ENCODE measurements at regions not wholly inside any gene's neighbourhood (a gene's known extent, or its start where the extent isn't known, plus 50 kb on each side); places are given as distances from the start of the nearest gene placed in this dataset.
"Not testable (repeated sequence)": the region's sequence is repeated elsewhere in the genome, so short reads cannot be mapped to it uniquely, and the experiment has no call there.

DNA sequence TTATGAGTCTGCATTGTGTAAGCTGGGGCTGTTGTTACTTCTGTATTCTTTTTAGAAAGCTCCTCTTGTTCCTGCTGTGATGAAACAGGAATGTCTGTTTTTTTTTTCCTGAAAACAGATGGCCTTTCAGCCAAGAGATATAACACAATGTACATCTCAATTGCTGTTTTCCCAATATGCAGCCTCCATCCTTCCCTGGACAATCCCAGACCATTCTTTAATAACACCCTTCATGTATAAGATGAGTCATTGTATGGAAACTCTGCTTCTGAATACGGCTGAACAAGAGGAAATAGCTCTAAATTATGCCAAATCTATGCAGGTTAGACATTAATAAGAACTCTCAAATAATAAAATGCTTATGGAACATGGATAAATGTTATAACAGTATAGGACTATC, 60.2 kb upstream of the LRRC4C start:
- no peak overlapping the region for H3K4me3 ChIP-seq (ENCODE audit: low read depth, low read length)
- DNase-seq (ENCODE audit: low read depth): no peak

DNA sequence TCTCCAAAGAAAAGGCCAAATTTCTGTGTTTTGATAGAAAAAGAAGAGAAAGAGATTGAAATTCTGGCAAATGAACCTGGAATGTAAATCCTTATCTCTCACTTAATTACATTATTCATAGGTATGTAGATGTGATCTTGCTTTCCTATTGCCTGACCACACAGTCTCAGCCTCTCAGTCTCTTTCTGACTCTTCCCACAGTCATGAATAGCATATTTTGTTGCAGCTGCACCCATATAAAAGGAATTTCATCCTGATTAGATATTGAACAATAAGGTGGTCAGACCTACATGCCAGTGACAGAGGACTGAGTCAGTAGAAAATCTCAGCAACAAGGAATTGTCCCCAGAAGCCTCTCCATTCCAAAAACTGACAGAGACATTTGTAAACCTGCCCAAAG, 62.9 kb upstream of the LRRC4C start:
- DNase-seq (ENCODE audit: low read depth): no peak
- H3K4me3 ChIP-seq (ENCODE audit: low read depth, low read length): no peak overlapping the region

DNA sequence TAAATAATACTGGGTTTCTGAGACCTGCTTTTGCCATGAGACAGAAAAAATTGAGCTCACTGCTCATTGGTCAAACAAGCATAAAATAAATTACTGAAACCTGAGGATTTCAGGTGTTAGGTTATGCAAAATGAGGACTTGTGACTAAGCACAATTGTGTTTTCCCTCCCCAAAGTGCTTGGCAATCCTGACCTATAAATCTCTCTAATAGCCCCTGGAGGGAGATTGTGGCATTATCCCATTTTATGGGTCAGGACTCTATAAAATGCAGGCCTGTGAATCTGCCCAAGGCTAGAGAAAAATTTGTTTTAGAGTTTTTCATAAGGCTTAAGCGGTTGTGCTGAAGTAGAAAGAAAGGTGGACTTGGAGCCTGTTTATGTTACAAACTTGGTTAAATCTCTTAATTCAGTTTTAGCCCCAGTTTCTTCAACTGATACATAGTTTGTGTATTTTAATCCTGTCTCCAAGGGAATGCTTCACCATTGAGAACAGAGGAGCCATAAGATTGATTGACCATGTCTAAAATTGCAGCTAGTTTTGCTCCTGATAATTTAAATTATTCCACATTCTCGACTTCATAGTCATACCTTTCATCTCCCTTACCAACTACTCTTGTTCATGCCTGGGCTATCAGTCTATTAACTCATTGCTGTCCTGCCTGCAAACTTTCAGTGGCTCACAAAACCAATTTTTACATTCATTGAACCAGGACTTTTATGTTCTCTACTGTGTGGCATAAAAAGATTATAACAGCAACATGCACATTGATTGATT, 63.6 kb upstream of the LRRC4C start:
- DNase-seq (ENCODE audit: low read depth): no peak
- no peak overlapping the region for H3K4me3 ChIP-seq (ENCODE audit: low read depth, low read length)

GRCh38 chr11:41527530-41527929, 68.1 kb upstream of the LRRC4C start:
- no peak for DNase-seq (ENCODE audit: low read depth)
- no peak overlapping the region for H3K4me3 ChIP-seq (ENCODE audit: low read depth, low read length)

- no peak overlapping the region for H3K4me3 ChIP-seq (ENCODE audit: low read depth, low read length)
- DNase-seq (ENCODE audit: low read depth): no peak
Measured at GRCh38 chr11:41532413-41532812, 73.0 kb upstream of the LRRC4C start.

GRCh38 chr11:41533761-41534160, 74.3 kb upstream of the LRRC4C start:
- DNase-seq (ENCODE audit: low read depth): no peak
- H3K4me3 ChIP-seq (ENCODE audit: low read depth, low read length): no peak overlapping the region

DNA sequence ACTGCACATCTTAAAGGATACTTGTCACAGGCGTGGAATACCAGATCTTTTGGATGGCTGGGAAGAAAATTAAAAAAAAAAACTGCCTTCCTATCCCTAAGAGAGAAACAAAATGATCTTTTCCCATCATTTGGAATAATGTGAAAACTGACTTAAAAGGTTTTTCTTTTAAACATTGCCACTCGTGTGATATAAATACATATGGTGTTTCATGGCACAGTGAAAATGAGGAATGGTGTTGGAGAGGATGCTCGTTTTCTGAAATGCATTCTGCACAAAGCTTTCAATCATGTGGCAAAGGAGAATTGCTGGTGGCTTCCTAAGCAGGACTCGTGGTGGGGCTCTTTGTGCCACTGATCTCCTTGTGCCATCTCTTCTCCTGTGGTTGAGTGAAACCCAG, 74.9 kb upstream of the LRRC4C start:
- H3K4me3 ChIP-seq (ENCODE audit: low read depth, low read length): no peak overlapping the region
- no peak for DNase-seq (ENCODE audit: low read depth)

DNA sequence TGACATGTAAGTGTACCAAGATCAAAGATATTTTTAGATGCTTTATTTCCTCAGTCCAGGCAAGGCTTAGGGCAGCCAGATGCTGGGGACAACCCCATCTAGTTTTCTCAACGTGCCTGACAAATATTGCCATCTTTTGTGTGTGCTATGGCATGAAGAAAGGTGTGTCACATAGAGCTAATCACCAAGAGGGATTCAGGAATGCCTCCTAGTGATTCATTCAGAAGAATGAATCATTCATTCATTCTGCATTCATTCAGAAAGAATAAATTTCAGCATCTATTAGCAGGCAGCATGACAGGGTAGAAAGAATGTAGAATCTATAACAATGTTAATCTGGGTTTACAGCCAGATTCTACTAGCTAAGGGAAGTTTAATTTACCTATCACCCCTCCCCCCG, 75.4 kb upstream of the LRRC4C start:
- no peak for DNase-seq (ENCODE audit: low read depth)
- no peak overlapping the region for H3K4me3 ChIP-seq (ENCODE audit: low read depth, low read length)

- no peak for DNase-seq (ENCODE audit: low read depth)
- no peak overlapping the region for H3K4me3 ChIP-seq (ENCODE audit: low read depth, low read length)
Measured at GRCh38 chr11:41536021-41536568, 76.6 kb upstream of the LRRC4C start.

- H3K4me3 ChIP-seq (ENCODE audit: low read depth, low read length); DNase-seq (ENCODE audit: low read depth): not testable (repeated sequence)
Measured at GRCh38 chr11:41544902-41545301, 85.5 kb upstream of the LRRC4C start.

- no peak overlapping the region for H3K4me3 ChIP-seq (ENCODE audit: low read depth, low read length)
- no peak for DNase-seq (ENCODE audit: low read depth)
Measured at GRCh38 chr11:41578421-41579051, 119.1 kb upstream of the LRRC4C start.

- DNase-seq (ENCODE audit: low read depth): no peak
- H3K4me3 ChIP-seq (ENCODE audit: low read depth, low read length): no peak overlapping the region
Measured at GRCh38 chr11:41579546-41579945, 120.1 kb upstream of the LRRC4C start.

- no peak for DNase-seq (ENCODE audit: low read depth)
- H3K4me3 ChIP-seq (ENCODE audit: low read depth, low read length): no peak overlapping the region
Measured at GRCh38 chr11:41609511-41609910, 150.1 kb upstream of the LRRC4C start.

GRCh38 chr11:41612415-41612814, 153.0 kb upstream of the LRRC4C start:
- H3K4me3 ChIP-seq (ENCODE audit: low read depth, low read length): no peak overlapping the region
- DNase-seq (ENCODE audit: low read depth): no peak

DNA sequence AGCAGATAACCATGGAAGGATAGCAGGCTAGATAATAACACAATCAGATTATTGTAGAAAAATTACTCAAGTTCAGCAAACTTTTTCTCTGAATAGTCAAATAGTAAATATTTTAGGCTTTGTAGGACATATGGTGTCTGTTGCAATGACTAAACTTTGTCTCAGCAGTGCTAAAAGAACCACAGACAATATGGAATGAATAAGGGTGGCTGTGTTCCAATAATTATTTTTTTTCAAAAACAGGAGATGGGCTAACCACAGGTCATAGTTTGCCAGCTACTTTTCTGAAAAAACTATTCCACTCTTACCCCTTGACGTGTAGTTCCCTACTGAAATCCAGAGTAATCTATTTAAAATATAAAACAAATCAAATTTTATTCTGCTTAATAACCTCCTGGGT, 153.9 kb upstream of the LRRC4C start:
- H3K4me3 ChIP-seq (ENCODE audit: low read depth, low read length): no peak overlapping the region
- no peak for DNase-seq (ENCODE audit: low read depth)

- no peak for DNase-seq (ENCODE audit: low read depth)
- H3K4me3 ChIP-seq (ENCODE audit: low read depth, low read length): no peak overlapping the region
Measured at GRCh38 chr11:41622707-41623359, 163.4 kb upstream of the LRRC4C start.

DNA sequence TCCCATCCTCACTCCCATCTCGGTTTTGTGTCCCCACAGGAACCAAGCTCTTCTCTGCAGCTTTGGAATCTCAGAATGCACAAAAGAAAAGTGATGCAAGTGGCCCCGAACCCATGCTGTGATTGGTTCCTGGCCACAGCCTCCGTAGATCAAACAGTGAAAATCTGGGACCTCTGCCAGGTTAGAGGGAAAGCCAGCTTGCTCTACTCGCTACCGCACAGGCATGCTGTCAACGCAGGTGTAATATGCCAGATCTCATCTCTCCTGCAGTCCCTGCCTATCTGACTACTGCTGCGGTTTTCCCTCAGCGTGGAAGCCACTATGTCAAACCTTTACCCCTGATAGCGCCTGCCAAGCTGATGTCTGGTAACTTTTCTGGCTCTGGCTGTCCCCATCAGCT, 200.5 kb upstream of the LRRC4C start:
- no peak overlapping the region for H3K4me3 ChIP-seq (ENCODE audit: low read depth, low read length)
- DNase-seq (ENCODE audit: low read depth): no peak

GRCh38 chr11:41660585-41660984, 201.1 kb upstream of the LRRC4C start:
- H3K4me3 ChIP-seq (ENCODE audit: low read depth, low read length): no peak overlapping the region

GRCh38 chr11:41665441-41666360, 206.2 kb upstream of the LRRC4C start:
- no peak for DNase-seq (ENCODE audit: low read depth)
- H3K4me3 ChIP-seq (ENCODE audit: low read depth, low read length): no peak overlapping the region

More at GRCh38 chr11:41660585-41660984, 201.1 kb upstream of the LRRC4C start:
- no peak for DNase-seq (ENCODE audit: low read depth)
